MCF 10A (cell line): ENCODE measurements at regions not wholly inside any gene's neighbourhood (a gene's known extent, or its start where the extent isn't known, plus 50 kb on each side); places are given as distances from the start of the nearest gene placed in this dataset.

Experiments used
- BruUV-seq: library from RNA; stranded (reverse); fragments of 400-500 nt; replicated peaks from 2 replicates; lab custom pipeline; 2021; lab: Mats Ljungman, UMichigan
- CTCF ChIA-PET: fragments of 300-600 bp; sonication (Branson Sonifier 250); formaldehyde crosslinking; extraction: SDS; loops from one replicate; lab custom pipeline; 2021; ENCODE audit warnings: antibody characterized with exemption, inconsistent platforms; lab: Yijun Ruan, JAX
- POLR2A ChIA-PET: fragments of 300-600, 350-650 bp; sonication (Branson Sonifier 250); formaldehyde crosslinking; extraction: SDS; loops from one replicate; lab custom pipeline; 2020; ENCODE audit warnings: antibody characterized with exemption, inconsistent platforms; lab: Yijun Ruan, JAX
- DNase-seq: peaks from one replicate; pipeline ENCODE4 v3.0.0-alpha.2; 2018; ENCODE audit not compliant: unreplicated experiment
- H3K27ac Mint-ChIP-seq: one replicate; pipeline ENCODE4 v1.8.0; 2022; ENCODE audit warnings: mild to moderate bottlenecking, low read depth, mixed read lengths; ENCODE audit not compliant: unreplicated experiment
- H3K27me3 Mint-ChIP-seq: one replicate; pipeline ENCODE4 v1.8.0; 2022; ENCODE audit warnings: mixed read lengths; ENCODE audit not compliant: insufficient read depth, unreplicated experiment
- H3K36me3 Mint-ChIP-seq: one replicate; pipeline ENCODE4 v1.8.0; 2022; ENCODE audit warnings: mild to moderate bottlenecking, moderate library complexity, mixed read lengths; ENCODE audit not compliant: insufficient read depth, unreplicated experiment
- H3K4me1 Mint-ChIP-seq: one replicate; pipeline ENCODE4 v1.8.0; 2022; ENCODE audit warnings: mixed read lengths; ENCODE audit not compliant: insufficient read depth, unreplicated experiment
- H3K4me3 Mint-ChIP-seq: one replicate; pipeline ENCODE4 v1.8.0; 2022; ENCODE audit warnings: mild to moderate bottlenecking, moderate library complexity, mixed read lengths; ENCODE audit not compliant: unreplicated experiment
- H3K9me3 Mint-ChIP-seq: one replicate; pipeline ENCODE4 v1.8.0; 2022; ENCODE audit warnings: mixed read lengths; ENCODE audit not compliant: unreplicated experiment
- intact Hi-C: fragments of 100-400 bp; cut with micrococcal nuclease; formaldehyde crosslinking; loops from 2 replicates; pipeline ENCODE4 v1.14.1; 2022
- TF ChIP-seq, protein P1 (sequence below): fragments of 200-600 bp; IDR thresholded peaks from one replicate; pipeline ENCODE4 v1.8.0; 2022; ENCODE audit warnings: antibody characterized with exemption, mild to moderate bottlenecking; ENCODE audit not compliant: unreplicated experiment

- TF ChIP-seq, protein P1, sequence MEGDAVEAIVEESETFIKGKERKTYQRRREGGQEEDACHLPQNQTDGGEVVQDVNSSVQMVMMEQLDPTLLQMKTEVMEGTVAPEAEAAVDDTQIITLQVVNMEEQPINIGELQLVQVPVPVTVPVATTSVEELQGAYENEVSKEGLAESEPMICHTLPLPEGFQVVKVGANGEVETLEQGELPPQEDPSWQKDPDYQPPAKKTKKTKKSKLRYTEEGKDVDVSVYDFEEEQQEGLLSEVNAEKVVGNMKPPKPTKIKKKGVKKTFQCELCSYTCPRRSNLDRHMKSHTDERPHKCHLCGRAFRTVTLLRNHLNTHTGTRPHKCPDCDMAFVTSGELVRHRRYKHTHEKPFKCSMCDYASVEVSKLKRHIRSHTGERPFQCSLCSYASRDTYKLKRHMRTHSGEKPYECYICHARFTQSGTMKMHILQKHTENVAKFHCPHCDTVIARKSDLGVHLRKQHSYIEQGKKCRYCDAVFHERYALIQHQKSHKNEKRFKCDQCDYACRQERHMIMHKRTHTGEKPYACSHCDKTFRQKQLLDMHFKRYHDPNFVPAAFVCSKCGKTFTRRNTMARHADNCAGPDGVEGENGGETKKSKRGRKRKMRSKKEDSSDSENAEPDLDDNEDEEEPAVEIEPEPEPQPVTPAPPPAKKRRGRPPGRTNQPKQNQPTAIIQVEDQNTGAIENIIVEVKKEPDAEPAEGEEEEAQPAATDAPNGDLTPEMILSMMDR, result no peak
- Mint-ChIP-seq H3K27ac (no peak overlapping the region), H3K4me1 (no peaks in the 10 kb centered on the region), H3K4me3 (no peak overlapping the region), H3K27me3 (peaks cover 13% of the 10 kb centered on the region), H3K36me3 (no peaks in the 10 kb centered on the region), H3K9me3 (peaks cover 7% of the 10 kb centered on the region)
- CTCF ChIA-PET, result no interaction called here
- DNase-seq, result no peak
- BruUV-seq, result no TSS peak
- intact Hi-C loops, result no loop called here
- POLR2A ChIA-PET, result no interaction called here
Observed at GRCh38 chr15:70358871-70359647, 261.3 kb upstream of the TLE3 start.

DNA sequence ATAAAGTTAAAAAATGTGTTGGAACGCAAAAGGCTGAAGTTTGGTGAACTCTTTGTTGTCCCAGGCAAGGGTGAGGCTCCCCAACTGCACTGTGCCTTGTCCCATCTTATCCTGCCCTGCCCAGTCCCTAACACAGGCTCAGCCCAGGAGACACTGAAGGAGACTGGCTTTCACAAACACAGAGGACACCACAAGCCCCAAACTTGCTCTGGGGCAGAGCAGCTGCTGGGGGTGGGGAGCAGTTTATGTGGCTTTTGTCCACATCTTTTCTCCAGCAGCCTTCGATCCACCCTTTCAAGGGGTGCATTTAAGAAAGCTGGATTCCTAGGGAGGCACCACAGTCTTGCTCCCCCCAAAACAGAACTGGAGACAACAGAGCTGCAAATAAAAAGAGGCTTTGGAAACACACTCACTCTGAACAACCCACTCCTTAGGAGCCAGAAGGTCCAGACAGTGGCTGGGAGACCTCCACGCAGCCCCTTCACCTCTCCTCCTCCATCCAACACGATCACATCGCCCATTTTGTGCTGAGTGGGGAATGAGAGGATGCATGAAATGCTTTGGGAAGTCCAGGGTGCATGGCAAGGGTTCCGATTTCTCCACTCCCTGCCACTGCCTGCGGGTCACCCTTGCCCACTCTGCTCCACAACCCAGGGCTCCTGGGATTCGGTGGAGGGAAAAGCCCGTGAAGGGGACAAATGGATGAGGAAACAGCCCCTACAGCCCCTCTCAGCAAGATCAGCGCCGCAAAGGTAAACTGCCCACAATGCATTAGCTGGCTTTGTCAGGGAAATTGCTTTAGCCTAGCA is 260.5 kb upstream of the TLE3 start:
- TF ChIP-seq, protein P1, result no peak
- POLR2A ChIA-PET, result no interaction called here
- H3K27me3 Mint-ChIP-seq, result peaks cover 13% of the 10 kb centered on the region
- intact Hi-C loops, result no loop called here
- CTCF ChIA-PET, result no interaction called here
- H3K9me3 Mint-ChIP-seq, result peaks cover 3% of the 10 kb centered on the region
- no peaks in the 10 kb centered on the region for H3K4me1 Mint-ChIP-seq
- no peak overlapping the region for H3K27ac Mint-ChIP-seq
- no TSS peak for BruUV-seq
- H3K36me3 Mint-ChIP-seq, result no peaks in the 10 kb centered on the region
- DNase-seq, result no peak
- no peak overlapping the region for H3K4me3 Mint-ChIP-seq

DNA sequence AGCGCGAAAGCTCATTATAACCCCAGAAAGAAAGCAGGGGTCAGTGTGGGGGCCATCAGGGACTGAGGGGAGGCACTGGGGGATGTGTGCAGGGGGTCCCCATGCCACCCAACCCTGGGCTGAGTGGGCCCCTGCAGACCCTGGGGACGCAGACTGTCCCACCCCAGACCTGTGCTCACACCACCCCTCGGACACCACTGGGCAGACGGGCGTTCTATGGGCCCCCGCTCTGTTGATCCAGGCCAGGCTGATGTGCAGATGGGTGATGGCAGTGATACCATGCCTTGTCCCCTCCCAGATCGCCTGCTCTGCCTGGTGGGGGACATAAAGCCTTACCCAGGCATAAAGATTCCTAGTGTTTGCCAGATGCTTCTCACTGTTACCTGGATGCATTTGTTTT is 259.7 kb upstream of the TLE3 start:
- no peaks in the 10 kb centered on the region for H3K36me3 Mint-ChIP-seq
- TF ChIP-seq, protein P1, result no peak
- H3K4me1 Mint-ChIP-seq, result no peaks in the 10 kb centered on the region
- CTCF ChIA-PET, result no interaction called here
- H3K27me3 Mint-ChIP-seq, result peaks cover 13% of the 10 kb centered on the region
- POLR2A ChIA-PET, result interaction anchor here (0.6 kb wide), 1 partner anchor 17 kb away, joined by 4 read pairs; no protein-coding TSS in a partner anchor
- intact Hi-C loops, result no loop called here
- H3K27ac Mint-ChIP-seq, result no peak overlapping the region
- H3K4me3 Mint-ChIP-seq, result no peak overlapping the region
- H3K9me3 Mint-ChIP-seq, result no peaks in the 10 kb centered on the region
- BruUV-seq, result no TSS peak
- DNase-seq, result no peak

GRCh38 chr15:70356919-70357318 is 259.2 kb upstream of the TLE3 start:
- H3K27ac Mint-ChIP-seq, result no peak overlapping the region
- BruUV-seq, result no TSS peak
- intact Hi-C loops, result no loop called here
- H3K4me3 Mint-ChIP-seq, result no peak overlapping the region
- no peaks in the 10 kb centered on the region for H3K36me3 Mint-ChIP-seq
- POLR2A ChIA-PET, result interaction anchor here (0.6 kb wide), 1 partner anchor 16 kb away, joined by 4 read pairs; no protein-coding TSS in a partner anchor
- no peaks in the 10 kb centered on the region for H3K9me3 Mint-ChIP-seq
- DNase-seq, result peak; percentile 22
- no peaks in the 10 kb centered on the region for H3K4me1 Mint-ChIP-seq
- peaks cover 13% of the 10 kb centered on the region for H3K27me3 Mint-ChIP-seq
- CTCF ChIA-PET, result no interaction called here
- TF ChIP-seq, protein P1, result no peak
